Prostate gland (tissue), 2 donors: ENCODE measurements at regions not wholly inside any gene's neighbourhood (a gene's known extent, or its start where the extent isn't known, plus 50 kb on each side); places are given as distances from the start of the nearest gene placed in this dataset.

ENCODE experiments used
- POLR2AphosphoS5 ChIP-seq: sonication (generic); formaldehyde crosslinking; IDR thresholded peaks from one replicate; pipeline ENCODE4 v1.6.1; 2017; ENCODE audit warnings: antibody characterized with exemption
- TF ChIP-seq, protein P1 (sequence below), 4 experiments: fragments of 200-600 bp in 2 of 4; fragments of 450-650 bp in 2 of 4; sonication (generic) in 2 of 4; IDR thresholded peaks; 1 replicate in 3 of 4; 2 replicates in 1 of 4; pipeline ENCODE4 v1.5.1; 2016 to 2019; ENCODE audit warnings: antibody characterized with exemption in 4 of 4, mild to moderate bottlenecking in 2 of 4, moderate library complexity in 2 of 4

DNA sequence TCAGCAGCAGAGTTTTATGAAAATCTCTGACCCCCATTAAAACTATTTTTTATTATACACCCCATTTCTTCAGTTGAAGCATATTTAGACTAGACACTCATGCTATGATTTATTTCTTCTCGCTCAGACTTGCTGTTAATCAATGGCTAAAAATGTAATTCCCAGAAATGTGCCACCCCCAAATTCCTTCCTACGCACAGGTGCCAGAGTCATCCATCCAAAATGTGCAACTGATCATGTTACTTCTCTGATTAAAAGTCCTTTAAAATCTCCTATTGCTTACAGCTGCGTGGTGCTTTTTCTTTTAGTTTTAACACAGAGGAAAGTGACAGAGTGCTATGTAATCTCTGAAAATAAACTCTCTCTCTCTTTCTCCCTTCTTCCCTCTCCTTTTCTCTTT lies 954.4 kb downstream of the NCAM2 start:
- TF ChIP-seq, protein P1, sequence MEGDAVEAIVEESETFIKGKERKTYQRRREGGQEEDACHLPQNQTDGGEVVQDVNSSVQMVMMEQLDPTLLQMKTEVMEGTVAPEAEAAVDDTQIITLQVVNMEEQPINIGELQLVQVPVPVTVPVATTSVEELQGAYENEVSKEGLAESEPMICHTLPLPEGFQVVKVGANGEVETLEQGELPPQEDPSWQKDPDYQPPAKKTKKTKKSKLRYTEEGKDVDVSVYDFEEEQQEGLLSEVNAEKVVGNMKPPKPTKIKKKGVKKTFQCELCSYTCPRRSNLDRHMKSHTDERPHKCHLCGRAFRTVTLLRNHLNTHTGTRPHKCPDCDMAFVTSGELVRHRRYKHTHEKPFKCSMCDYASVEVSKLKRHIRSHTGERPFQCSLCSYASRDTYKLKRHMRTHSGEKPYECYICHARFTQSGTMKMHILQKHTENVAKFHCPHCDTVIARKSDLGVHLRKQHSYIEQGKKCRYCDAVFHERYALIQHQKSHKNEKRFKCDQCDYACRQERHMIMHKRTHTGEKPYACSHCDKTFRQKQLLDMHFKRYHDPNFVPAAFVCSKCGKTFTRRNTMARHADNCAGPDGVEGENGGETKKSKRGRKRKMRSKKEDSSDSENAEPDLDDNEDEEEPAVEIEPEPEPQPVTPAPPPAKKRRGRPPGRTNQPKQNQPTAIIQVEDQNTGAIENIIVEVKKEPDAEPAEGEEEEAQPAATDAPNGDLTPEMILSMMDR (IDR thresholded peaks at IDR 0.05) = no peak
- TF ChIP-seq POLR2AphosphoS5 = no peak
